MG63 (cell line): ENCODE measurements at regions not wholly inside any gene's neighbourhood (a gene's known extent, or its start where the extent isn't known, plus 50 kb on each side); places are given as distances from the start of the nearest gene placed in this dataset.

ENCODE experiments used
- DNase-seq: peaks from one replicate; pipeline ENCODE4 v3.0.0-alpha.2; 2020
- H3K27me3 ChIP-seq: fragments of 250-450 bp; sonication (Bioruptor Pico); 2 replicates; pipeline ENCODE4 v1.5.1; 2020; ENCODE audit warnings: mild to moderate bottlenecking, moderate library complexity
- H3K36me3 ChIP-seq: fragments of 250-450 bp; sonication (Bioruptor Pico); 2 replicates; pipeline ENCODE4 v1.5.1; 2020; ENCODE audit warnings: mild to moderate bottlenecking, moderate library complexity
- H3K4me3 ChIP-seq: fragments of 250-450 bp; sonication (Bioruptor Pico); 2 replicates; pipeline ENCODE4 v1.5.1; 2020; ENCODE audit warnings: mild to moderate bottlenecking, moderate library complexity
- H3K9me3 ChIP-seq: fragments of 250-450 bp; sonication (Bioruptor Pico); 2 replicates; pipeline ENCODE4 v1.5.1; 2020; ENCODE audit warnings: mild to moderate bottlenecking, moderate library complexity

DNA sequence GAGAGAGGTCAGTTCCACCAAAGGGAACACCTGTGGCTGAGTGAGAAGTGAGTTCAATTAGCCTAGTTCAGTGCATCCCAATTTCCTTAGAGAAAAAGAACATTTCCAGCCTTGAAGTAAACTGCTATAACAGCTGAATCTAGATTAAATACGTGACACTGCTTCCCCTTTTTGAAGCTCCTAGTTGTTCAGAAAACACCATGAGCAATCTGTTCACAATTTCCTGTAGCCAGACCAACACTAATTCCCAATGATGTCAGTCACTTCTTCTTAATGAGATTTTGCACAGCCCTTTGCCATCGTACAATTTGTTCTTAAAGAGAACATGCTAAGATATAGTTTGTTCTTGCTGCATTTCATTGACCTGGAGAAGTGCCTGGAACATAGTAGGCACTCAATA lies 144.6 kb upstream of the EDNRA start:
- no peak for DNase-seq

DNA sequence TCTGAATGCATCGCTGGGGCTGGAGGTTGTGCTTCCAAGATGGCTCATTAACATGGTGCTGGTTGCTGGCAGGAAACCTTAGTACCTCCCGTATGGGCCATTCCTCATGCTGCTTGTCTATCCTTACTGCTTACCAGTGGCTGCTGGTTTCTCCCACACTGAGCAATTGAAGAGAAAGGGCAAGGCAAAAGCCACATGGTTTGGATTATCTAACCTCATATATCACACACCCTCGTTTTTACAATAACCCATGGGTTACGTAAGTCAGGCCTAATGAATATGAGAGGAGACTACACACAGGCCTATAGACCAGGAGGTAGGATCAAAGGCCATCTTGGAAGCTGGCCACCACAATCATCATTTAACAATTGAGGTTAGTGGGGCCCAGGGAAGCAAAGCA lies 141.8 kb upstream of the EDNRA start:
- H3K27me3 ChIP-seq, result no peaks in the 10 kb centered on the region
- no peak overlapping the region for H3K4me3 ChIP-seq
- DNase-seq, result no peak
- no peaks in the 10 kb centered on the region for H3K36me3 ChIP-seq
- no peaks in the 10 kb centered on the region for H3K9me3 ChIP-seq

More for the DNA sequence above, 144.6 kb upstream of the EDNRA start:
- Histone ChIP-seq H3K9me3 (no peaks in the 10 kb centered on the region), H3K27me3 (no peaks in the 10 kb centered on the region), H3K4me3 (no peak overlapping the region), H3K36me3 (no peaks in the 10 kb centered on the region)

- H3K4me3 ChIP-seq, result no peak overlapping the region
- no peaks in the 10 kb centered on the region for H3K36me3 ChIP-seq
- no peaks in the 10 kb centered on the region for H3K9me3 ChIP-seq
- no peaks in the 10 kb centered on the region for H3K27me3 ChIP-seq
- peak; percentile 37 for DNase-seq
Observed at GRCh38 chr4:147340111-147340510, 140.8 kb upstream of the EDNRA start.

GRCh38 chr4:147340591-147341120 lies 140.2 kb upstream of the EDNRA start:
- Histone ChIP-seq H3K4me3 (no peak overlapping the region), H3K9me3 (no peaks in the 10 kb centered on the region), H3K36me3 (no peaks in the 10 kb centered on the region), H3K27me3 (no peaks in the 10 kb centered on the region)
- no peak for DNase-seq

DNA sequence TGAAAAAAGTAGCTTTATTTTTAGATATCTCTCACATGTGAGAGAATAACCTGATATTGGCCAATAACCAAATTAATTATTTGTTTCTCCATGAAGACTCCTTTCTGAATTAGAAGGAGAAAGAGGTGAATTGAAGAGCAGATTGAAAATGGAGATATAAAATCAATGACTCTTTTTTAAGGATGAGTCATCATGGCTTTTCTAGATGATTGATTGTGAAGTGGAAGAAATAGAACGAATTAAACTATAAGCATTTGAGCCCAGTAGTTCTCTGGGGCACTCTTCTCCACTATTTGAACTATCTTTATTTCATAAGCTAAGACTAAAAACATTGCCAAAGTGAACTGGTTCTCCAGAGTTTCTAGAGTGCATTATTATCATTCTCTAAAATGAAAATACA lies 137.2 kb upstream of the EDNRA start:
- Histone ChIP-seq H3K36me3 (no peaks in the 10 kb centered on the region), H3K9me3 (no peaks in the 10 kb centered on the region), H3K27me3 (no peaks in the 10 kb centered on the region), H3K4me3 (no peak overlapping the region)
- DNase-seq, result no peak

- DNase-seq, result no peak
- Histone ChIP-seq H3K9me3 (no peaks in the 10 kb centered on the region), H3K4me3 (no peak overlapping the region), H3K27me3 (no peaks in the 10 kb centered on the region), H3K36me3 (no peaks in the 10 kb centered on the region)
Observed at GRCh38 chr4:147345662-147346061, 135.2 kb upstream of the EDNRA start.

- no peaks in the 10 kb centered on the region for H3K9me3 ChIP-seq
- no peak for DNase-seq
- no peaks in the 10 kb centered on the region for H3K27me3 ChIP-seq
- no peaks in the 10 kb centered on the region for H3K36me3 ChIP-seq
- H3K4me3 ChIP-seq, result no peak overlapping the region
Observed at GRCh38 chr4:147347217-147347616, 133.7 kb upstream of the EDNRA start.

GRCh38 chr4:147349193-147349592 lies 131.7 kb upstream of the EDNRA start:
- H3K27me3 ChIP-seq, result no peaks in the 10 kb centered on the region
- H3K4me3 ChIP-seq, result no peak overlapping the region
- 0 out of 2 replicates have a peak, but pooled peaks cover 2% of the 10 kb centered on the region for H3K9me3 ChIP-seq
- no peak for DNase-seq
- H3K36me3 ChIP-seq, result no peaks in the 10 kb centered on the region

GRCh38 chr4:147351083-147351787 lies 129.7 kb upstream of the EDNRA start:
- Histone ChIP-seq H3K9me3 (0 out of 2 replicates have a peak, but pooled peaks cover 2% of the 10 kb centered on the region), H3K27me3 (no peaks in the 10 kb centered on the region), H3K4me3 (no peak overlapping the region), H3K36me3 (no peaks in the 10 kb centered on the region)
- DNase-seq, result no peak

DNA sequence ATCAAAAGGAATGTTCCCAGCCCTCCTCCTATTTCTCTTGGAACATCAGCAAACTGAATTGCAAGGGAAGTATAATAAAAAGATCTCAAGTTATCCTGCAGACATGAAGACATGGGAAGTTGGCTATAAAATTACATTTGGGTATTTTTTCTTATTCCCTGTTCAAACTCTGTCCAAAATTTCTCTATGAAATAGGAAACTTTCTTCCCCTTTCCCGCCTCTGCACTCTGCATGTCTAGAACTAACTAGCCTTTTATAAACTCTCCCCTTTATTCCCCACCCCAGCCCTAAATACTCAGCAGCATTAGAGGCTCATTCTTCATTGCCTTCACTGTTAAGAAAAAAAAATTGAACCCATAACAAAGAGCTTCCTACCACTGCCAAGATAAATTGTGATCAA lies 126.7 kb upstream of the EDNRA start:
- no peak for DNase-seq
- H3K27me3 ChIP-seq, result no peaks in the 10 kb centered on the region
- H3K4me3 ChIP-seq, result no peak overlapping the region
- no peaks in the 10 kb centered on the region for H3K36me3 ChIP-seq
- H3K9me3 ChIP-seq, result 0 out of 2 replicates have a peak, but pooled peaks cover 2% of the 10 kb centered on the region

DNA sequence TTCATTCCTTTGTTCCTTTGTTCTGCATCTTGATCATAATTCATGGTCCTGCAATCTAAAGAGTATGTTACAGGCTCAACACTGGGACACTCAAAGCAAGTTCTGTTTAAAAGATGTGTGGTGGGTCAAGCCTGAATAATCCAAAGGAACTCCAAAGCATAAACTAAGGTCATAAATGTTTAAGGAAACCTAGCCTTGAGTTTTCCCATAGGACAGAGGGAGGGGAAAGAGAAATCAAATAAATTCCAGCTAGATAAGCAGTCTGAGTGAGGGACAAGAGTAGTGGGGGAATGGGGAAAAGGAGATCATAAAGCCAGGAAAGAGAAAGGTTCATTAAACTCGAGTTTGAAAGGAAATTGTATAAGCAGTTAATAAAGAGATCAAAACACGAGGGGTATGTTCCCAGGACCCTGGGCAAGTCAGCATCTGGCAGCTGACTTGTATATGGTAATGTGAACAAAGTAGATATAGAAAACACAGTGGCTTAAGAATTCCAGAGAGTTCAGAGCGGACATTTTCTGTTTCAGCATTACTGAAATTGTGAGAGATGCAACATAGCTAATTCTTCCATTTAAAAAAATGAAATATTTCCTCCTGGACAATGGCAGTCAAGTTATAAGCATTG lies 125.8 kb upstream of the EDNRA start:
- Histone ChIP-seq H3K27me3 (no peaks in the 10 kb centered on the region), H3K36me3 (no peaks in the 10 kb centered on the region), H3K9me3 (0 out of 2 replicates have a peak, but pooled peaks cover 2% of the 10 kb centered on the region), H3K4me3 (no peak overlapping the region)
- DNase-seq, result no peak

DNA sequence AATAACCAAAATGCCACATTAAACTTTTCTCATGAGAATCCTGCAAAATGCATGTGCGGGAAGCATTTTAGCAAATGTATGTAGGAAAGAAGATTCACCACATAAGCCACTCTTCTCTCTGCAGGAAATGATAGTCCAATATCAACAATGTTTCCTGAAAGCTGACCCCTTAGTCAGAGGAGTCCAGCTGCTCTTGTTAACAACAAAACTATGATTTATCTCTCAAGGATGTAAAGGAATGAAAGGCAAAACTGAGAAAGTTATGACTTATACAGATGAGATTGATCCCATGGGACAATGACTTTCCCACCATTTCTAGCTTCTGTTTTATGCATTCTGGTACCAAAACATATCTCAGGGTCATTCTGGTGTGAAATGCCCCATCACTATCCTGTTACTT lies 125.0 kb upstream of the EDNRA start:
- no peak overlapping the region for H3K4me3 ChIP-seq
- H3K9me3 ChIP-seq, result 0 out of 2 replicates have a peak, but pooled peaks cover 2% of the 10 kb centered on the region
- no peaks in the 10 kb centered on the region for H3K36me3 ChIP-seq
- no peaks in the 10 kb centered on the region for H3K27me3 ChIP-seq
- peak; percentile 6 for DNase-seq

- no peaks in the 10 kb centered on the region for H3K9me3 ChIP-seq
Observed at GRCh38 chr4:147360301-147360700, 120.6 kb upstream of the EDNRA start.

DNA sequence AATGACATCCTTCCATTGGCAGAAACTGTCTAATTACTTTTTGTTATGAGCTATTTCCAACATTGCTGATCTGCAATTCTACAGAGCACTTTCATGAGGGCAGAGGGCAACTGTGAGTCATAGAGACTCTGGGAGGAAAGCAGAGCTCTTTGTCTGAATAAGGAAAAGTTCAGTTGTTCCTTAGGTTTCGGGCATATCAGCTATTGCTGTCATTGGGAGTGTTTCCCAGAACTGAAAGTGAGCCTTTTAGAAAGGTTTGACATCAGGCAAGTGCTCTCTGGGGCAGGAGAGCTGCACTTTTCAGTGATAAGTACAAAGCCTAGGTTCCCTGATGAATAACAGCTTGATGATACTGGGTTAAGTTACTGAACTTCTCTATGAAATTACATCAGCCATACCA lies 119.2 kb upstream of the EDNRA start:
- Histone ChIP-seq H3K27me3 (no peaks in the 10 kb centered on the region), H3K36me3 (no peaks in the 10 kb centered on the region), H3K9me3 (no peaks in the 10 kb centered on the region), H3K4me3 (no peak overlapping the region)
- peak; percentile 41 for DNase-seq

More at GRCh38 chr4:147360301-147360700, 120.6 kb upstream of the EDNRA start:
- no peak overlapping the region for H3K4me3 ChIP-seq
- H3K36me3 ChIP-seq, result no peaks in the 10 kb centered on the region
- H3K27me3 ChIP-seq, result no peaks in the 10 kb centered on the region
- DNase-seq, result no peak

- no peak for DNase-seq
- Histone ChIP-seq H3K36me3 (no peaks in the 10 kb centered on the region), H3K27me3 (no peaks in the 10 kb centered on the region), H3K9me3 (no peaks in the 10 kb centered on the region), H3K4me3 (no peak overlapping the region)
Observed at GRCh38 chr4:147362938-147363337, 118.0 kb upstream of the EDNRA start.

DNA sequence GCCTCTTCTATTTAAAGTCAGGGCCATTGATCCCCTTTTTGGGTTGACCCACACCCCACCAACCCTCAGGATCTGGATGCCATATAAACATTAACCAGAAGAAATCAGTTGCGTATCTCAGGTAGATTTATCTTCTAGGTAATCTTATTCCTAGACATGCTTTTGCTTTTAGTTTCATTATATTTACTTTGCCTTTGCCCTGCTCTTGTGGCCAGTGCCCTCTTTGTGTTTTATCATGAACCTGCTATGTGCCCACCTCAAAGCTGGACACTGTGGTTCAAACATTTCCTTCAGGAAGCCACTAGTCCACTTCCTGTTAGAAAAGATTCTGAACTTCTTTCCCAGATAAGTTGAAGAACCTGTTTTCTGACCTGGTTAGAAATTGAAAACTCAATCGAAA lies 117.4 kb upstream of the EDNRA start:
- Histone ChIP-seq H3K4me3 (no peak overlapping the region), H3K9me3 (no peaks in the 10 kb centered on the region), H3K27me3 (no peaks in the 10 kb centered on the region), H3K36me3 (no peaks in the 10 kb centered on the region)
- DNase-seq, result no peak

GRCh38 chr4:147365396-147365795 lies 115.5 kb upstream of the EDNRA start:
- H3K9me3 ChIP-seq, result no peaks in the 10 kb centered on the region
- DNase-seq, result no peak
- H3K4me3 ChIP-seq, result no peak overlapping the region
- H3K36me3 ChIP-seq, result no peaks in the 10 kb centered on the region
- no peaks in the 10 kb centered on the region for H3K27me3 ChIP-seq

DNA sequence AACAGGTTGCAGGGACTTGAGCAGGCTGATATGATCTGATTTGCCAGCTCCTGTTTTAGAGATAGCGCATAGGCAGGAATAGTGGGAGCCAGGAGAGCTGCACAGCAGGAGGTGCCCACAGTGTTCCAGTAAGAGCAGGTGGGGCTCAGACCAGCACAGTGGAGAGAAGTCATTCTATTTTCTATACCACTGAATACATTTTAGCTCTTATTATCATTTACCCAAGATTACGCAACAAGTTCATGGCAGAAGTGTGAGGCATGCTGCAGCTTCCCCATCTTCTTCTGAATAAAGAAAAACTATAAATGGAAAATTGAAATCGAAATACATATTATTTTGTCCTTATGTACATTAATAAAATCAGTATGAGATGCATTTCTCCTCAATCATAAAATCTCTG lies 114.7 kb upstream of the EDNRA start:
- Histone ChIP-seq H3K36me3 (no peaks in the 10 kb centered on the region), H3K9me3 (no peaks in the 10 kb centered on the region), H3K4me3 (no peak overlapping the region), H3K27me3 (no peaks in the 10 kb centered on the region)
- DNase-seq, result no peak
